Lower lobe of right lung (tissue), 2 donors: ENCODE measurements at regions not wholly inside any gene's neighbourhood (a gene's known extent, or its start where the extent isn't known, plus 50 kb on each side); places are given as distances from the start of the nearest gene placed in this dataset.

ENCODE experiments used
- ATAC-seq, 2 donors: fragments of 200-7000 bp; cut with Tn5 transposase; one replicate each; pipeline ENCODE4 v1.9.1; 2020 to 2022; ENCODE audit warnings: mild to moderate bottlenecking in 2 of 2, moderate library complexity in 2 of 2
- DNase-seq: peaks from one replicate; pipeline ENCODE4 v3.0.0-alpha.2; 2020
- H3K27ac ChIP-seq: fragments of 200-600 bp; one replicate; pipeline ENCODE4 v1.8.0; 2022
- H3K27me3 ChIP-seq: fragments of 200-600 bp; one replicate; pipeline ENCODE4 v1.8.0; 2022; ENCODE audit warnings: low read depth
- H3K36me3 ChIP-seq: fragments of 200-600 bp; one replicate; pipeline ENCODE4 v1.8.0; 2022; ENCODE audit warnings: mild to moderate bottlenecking
- H3K4me1 ChIP-seq: fragments of 200-600 bp; one replicate; pipeline ENCODE4 v1.8.0; 2022
- H3K4me3 ChIP-seq: fragments of 200-600 bp; one replicate; pipeline ENCODE4 v1.8.0; 2022; ENCODE audit warnings: mild to moderate bottlenecking
- H3K9me3 ChIP-seq: fragments of 200-600 bp; one replicate; pipeline ENCODE4 v1.8.0; 2022
- CTCF ChIP-seq: fragments of 200-600 bp; IDR thresholded peaks from one replicate; pipeline ENCODE4 v1.8.0; 2022; ENCODE audit warnings: antibody characterized with exemption, mild to moderate bottlenecking
- intact Hi-C: fragments of 100-400 bp; cut with DNase I; formaldehyde crosslinking; loops from one replicate; pipeline ENCODE4 v1.11.0; 2022
- donor health status: DM: no; HTN: yes; CAD: no; lungs with severe emphysema.

DNA sequence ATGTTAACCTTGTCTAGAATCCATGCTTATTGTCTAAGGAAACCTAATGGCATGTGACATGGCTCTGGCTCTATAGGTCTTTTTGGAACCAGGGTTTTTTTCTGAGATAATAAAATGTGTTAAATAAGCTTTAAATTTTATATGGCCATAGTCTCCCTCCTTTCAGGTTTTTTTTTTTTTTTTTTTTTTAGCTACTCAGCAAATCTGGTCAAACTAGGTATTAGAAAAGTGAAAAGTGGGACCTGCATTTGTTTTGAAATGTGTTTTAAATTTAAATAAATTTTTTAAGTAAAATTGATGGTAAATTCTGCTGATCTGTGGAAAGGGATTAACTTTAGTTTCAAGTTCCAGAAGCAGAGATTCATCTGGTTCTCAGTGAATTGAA, 52.1 kb upstream of the NANOGP8 start:
- Histone ChIP-seq H3K4me3 (no peak overlapping the region), H3K36me3 (no peaks in the 10 kb centered on the region), H3K27me3 (no peaks in the 10 kb centered on the region), H3K4me1 (no peaks in the 10 kb centered on the region), H3K9me3 (no peaks in the 10 kb centered on the region), H3K27ac (no peak overlapping the region)
- DNase-seq (no peak), ATAC-seq (no peak)
- intact Hi-C loops, result no loop called here
- no peak for TF ChIP-seq CTCF

DNA sequence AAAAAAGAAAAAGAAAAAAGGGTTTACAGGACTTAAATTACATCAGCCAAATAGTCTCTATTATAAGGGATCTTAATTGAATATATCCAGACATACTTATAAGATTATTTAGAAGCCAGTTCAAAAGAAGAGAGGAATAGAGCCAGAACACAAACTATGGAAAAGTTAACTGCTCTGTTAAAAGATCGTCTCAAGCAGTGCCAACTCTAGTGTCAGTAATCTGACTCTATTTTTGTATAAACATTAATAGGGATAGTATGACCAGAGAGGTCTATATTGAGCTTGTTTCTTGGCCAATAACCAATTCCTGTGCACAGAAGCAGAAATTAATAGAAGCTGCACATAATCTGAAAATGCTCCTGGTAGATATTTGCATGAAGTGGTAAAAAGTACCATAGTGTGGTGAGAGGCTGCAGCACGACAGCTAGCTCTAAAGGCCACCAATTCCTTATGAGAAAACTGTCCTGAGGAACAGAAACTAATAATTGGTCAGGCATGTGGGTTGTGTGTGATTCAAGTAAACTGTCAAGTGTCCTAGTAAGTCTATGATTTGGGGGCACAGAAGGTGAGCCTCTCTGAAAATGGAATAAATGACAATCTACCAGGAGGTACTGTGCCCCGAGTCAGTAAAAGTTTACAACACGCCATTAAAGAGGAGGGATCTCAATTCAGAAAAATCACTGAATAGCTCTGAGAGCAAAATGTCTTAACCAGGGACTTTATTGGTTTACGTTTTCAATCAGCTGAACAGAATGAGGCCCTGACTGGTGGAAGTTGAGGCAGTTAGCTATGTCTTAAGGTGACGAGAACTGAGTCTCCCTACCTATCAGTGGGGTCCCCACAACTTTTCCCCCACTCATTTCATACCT, 51.5 kb upstream of the NANOGP8 start:
- Histone ChIP-seq H3K9me3 (no peaks in the 10 kb centered on the region), H3K4me3 (no peak overlapping the region), H3K4me1 (no peaks in the 10 kb centered on the region), H3K36me3 (no peaks in the 10 kb centered on the region), H3K27me3 (no peaks in the 10 kb centered on the region), H3K27ac (no peak overlapping the region)
- intact Hi-C loops, result no loop called here
- no peak for DNase-seq
- no peak for TF ChIP-seq CTCF
- ATAC-seq, result no peak
